Adrenal gland (tissue), 9 donors: ENCODE measurements at regions not wholly inside any gene's neighbourhood (a gene's known extent, or its start where the extent isn't known, plus 50 kb on each side); places are given as distances from the start of the nearest gene placed in this dataset.

Experiments used
- DNase-seq, 7 donors: peaks; one replicate each; pipeline ENCODE4 v3.0.0-alpha.2; 2019 to 2020
- H3K27ac ChIP-seq, 5 donors: fragments of 200-600 bp; sonication (generic) in 4 of 5; 1 replicate in 3 of 5; 2 replicates in 2 of 5; pipeline versions ENCODE4 v1.5.1 to v1.8.0; 2016 to 2020; ENCODE audit warnings: mild to moderate bottlenecking in 1 of 5
- H3K27me3 ChIP-seq: fragments of 200-600 bp; 2 replicates; pipeline ENCODE4 v1.8.0; 2021
- H3K36me3 ChIP-seq, 2 donors: fragments of 200-600 bp; replicated peaks in 1 of 2; 1 replicate in 1 of 2; 2 replicates in 1 of 2; pipeline versions ENCODE4 v1.5.1 to v1.8.0; 2018 to 2022
- H3K4me1 ChIP-seq, 2 donors: fragments of 200-600 bp; replicated peaks in 1 of 2; 1 replicate in 1 of 2; 2 replicates in 1 of 2; pipeline versions ENCODE4 v1.5.1 to v1.8.0; 2018 to 2021
- H3K4me3 ChIP-seq, 4 donors: fragments of 200-600 bp; sonication (generic) in 3 of 4; one replicate each; pipeline ENCODE4 v1.5.1; 2016 to 2018
- H3K9me3 ChIP-seq, 3 donors: fragments of 200-600 bp; sonication (generic) in 1 of 3; replicated peaks in 1 of 3; 1 replicate in 2 of 3; 2 replicates in 1 of 3; pipeline versions ENCODE4 v1.5.1 to v1.8.0; 2016 to 2021
- POLR2A ChIP-seq, 2 donors: fragments of 450-650 bp; IDR thresholded peaks; one replicate each; pipeline ENCODE4 v1.6.1; 2017; ENCODE audit warnings: antibody characterized with exemption in 2 of 2, mild to moderate bottlenecking in 2 of 2, moderate library complexity in 1 of 2
- WGBS, 4 donors: extraction: QIAGEN DNeasy Blood & Tissue Kit in 2 of 4; methylation state at CpG; one replicate each; pipeline versions ENCODE4 v1.1.5 to v1.1.7; 2013 to 2017; 5-methylcytosine and 5-hydroxymethylcytosine counted together
- intact Hi-C, 2 donors: fragments of 100-400 bp; cut with DNase I; formaldehyde crosslinking; loops; one replicate each; pipeline versions ENCODE4 v1.14.1 to v1.15.0; 2022 to 2023
- TF ChIP-seq, protein P1 (sequence below), 6 experiments: fragments of 450-650 bp in 4 of 6; fragments of 200-600 bp in 2 of 6; sonication (generic) in 1 of 6; IDR thresholded peaks; 1 replicate in 5 of 6; 2 replicates in 1 of 6; pipeline versions ENCODE4 v1.5.1 to v1.8.0; 2016 to 2021; ENCODE audit warnings: antibody characterized with exemption in 6 of 6, mild to moderate bottlenecking in 2 of 6, moderate library complexity in 1 of 6
- donor health status: healthy with polysubstance abuse.
- donor health status: Bipolar disorder and iron deficiency.
- donor health status: DM: yes; HTN: yes; CAD: no.
- donor health status: DM: no; HTN: no; CAD: no.
- donor health status: DM: no; HTN: no; CAD: no.

DNA sequence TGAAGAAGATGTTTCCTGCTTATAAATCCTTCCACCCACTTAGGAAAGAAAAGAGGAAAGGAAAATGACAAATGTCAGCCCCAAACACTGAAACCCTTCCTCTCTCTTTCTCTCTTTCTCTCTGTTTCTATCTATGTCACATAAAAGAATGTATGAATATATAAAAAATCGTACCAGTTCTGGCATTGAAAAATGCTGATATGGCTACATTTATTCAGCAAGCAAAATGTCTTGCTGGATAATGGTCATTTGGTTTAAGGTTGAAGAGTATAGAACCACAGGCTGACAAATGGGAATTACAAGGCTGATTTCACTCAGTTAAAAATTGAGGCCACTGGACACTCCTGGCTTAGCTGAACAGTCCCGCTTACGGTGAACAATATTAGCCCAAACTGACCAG, 335.9 kb downstream of the PARP8 start:
- 77 to 87% (median 83%) methylated on average over 3 of the region's 3 CpGs for WGBS, 4 donors
- no peak overlapping the region for H3K4me3 ChIP-seq
- no peaks in the 10 kb centered on the region for H3K27me3 ChIP-seq
- no peak overlapping the region for H3K27ac ChIP-seq
- H3K9me3 ChIP-seq, result no peaks in the 10 kb centered on the region
- intact Hi-C loops, result no loop called here
- H3K36me3 ChIP-seq, result no peaks in the 10 kb centered on the region
- TF ChIP-seq, protein P1, sequence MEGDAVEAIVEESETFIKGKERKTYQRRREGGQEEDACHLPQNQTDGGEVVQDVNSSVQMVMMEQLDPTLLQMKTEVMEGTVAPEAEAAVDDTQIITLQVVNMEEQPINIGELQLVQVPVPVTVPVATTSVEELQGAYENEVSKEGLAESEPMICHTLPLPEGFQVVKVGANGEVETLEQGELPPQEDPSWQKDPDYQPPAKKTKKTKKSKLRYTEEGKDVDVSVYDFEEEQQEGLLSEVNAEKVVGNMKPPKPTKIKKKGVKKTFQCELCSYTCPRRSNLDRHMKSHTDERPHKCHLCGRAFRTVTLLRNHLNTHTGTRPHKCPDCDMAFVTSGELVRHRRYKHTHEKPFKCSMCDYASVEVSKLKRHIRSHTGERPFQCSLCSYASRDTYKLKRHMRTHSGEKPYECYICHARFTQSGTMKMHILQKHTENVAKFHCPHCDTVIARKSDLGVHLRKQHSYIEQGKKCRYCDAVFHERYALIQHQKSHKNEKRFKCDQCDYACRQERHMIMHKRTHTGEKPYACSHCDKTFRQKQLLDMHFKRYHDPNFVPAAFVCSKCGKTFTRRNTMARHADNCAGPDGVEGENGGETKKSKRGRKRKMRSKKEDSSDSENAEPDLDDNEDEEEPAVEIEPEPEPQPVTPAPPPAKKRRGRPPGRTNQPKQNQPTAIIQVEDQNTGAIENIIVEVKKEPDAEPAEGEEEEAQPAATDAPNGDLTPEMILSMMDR (IDR thresholded peaks at IDR 0.05), result no peak
- H3K4me1 ChIP-seq, result no peaks in the 10 kb centered on the region
- DNase-seq, result no peak

DNA sequence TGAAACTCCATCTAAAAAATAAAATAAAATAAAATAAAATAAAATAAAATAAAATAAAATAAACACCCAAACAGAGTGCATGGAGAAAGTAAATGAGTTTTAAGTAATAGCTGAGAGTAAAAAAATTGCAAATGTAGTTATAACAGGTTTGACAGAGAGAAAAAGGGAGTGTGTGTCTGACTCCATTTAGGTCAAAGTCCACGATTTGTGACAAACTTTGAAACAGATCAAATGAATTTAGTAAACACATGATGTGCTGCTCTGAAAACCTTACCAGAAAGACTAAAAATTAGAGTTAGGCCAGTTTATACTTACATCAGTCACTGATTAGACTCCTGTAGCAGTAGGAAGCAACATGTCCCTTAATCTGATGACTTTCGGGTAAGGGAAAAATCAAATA, 346.6 kb downstream of the PARP8 start:
- 62 to 78% (median 73%) methylated on average over 2 of the region's 2 CpGs for WGBS, 4 donors
- TF ChIP-seq, protein P1 (IDR thresholded peaks at IDR 0.05), result no peak
- no peak for TF ChIP-seq POLR2A (IDR thresholded peaks at IDR 0.05)
- no peaks in the 10 kb centered on the region for H3K36me3 ChIP-seq

DNA sequence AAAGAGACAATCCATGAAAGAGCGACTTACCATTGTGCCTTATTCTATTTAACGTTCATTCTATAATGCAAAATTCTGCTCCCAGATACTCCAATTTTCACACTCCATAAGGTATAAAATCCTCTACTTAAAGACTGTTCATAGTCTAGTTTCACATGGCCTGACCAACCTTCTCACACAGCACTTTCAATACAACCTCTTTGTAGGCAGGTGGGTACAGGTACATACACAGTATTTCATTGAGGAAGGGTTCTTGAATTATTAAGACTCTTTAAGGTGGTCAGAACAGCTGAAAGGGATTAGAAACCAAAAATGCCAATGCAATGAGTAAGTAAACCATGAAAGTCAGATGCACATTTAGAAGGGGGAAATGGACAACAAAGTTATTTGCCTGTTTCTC, 352.0 kb downstream of the PARP8 start:
- H3K27ac ChIP-seq, result no peak overlapping the region
- no peaks in the 10 kb centered on the region for H3K36me3 ChIP-seq
- intact Hi-C loops, result no loop called here
- no peaks in the 10 kb centered on the region for H3K9me3 ChIP-seq
- TF ChIP-seq POLR2A (IDR thresholded peaks at IDR 0.05), result no peak
- TF ChIP-seq, protein P1 (IDR thresholded peaks at IDR 0.05), result no peak
- 88 to 92% (median 90%) methylated on average over 2 of the region's 2 CpGs for WGBS, 4 donors
- no peak for DNase-seq
- no peak overlapping the region for H3K4me3 ChIP-seq
- no peaks in the 10 kb centered on the region for H3K4me1 ChIP-seq
- H3K27me3 ChIP-seq, result no peaks in the 10 kb centered on the region

More for the DNA sequence above, 346.6 kb downstream of the PARP8 start:
- no peaks in the 10 kb centered on the region for H3K9me3 ChIP-seq
- H3K4me1 ChIP-seq, result no peaks in the 10 kb centered on the region
- no peak overlapping the region for H3K27ac ChIP-seq
- no peaks in the 10 kb centered on the region for H3K27me3 ChIP-seq
- no peak overlapping the region for H3K4me3 ChIP-seq
- DNase-seq, result no peak
- intact Hi-C loops, result no loop called here

DNA sequence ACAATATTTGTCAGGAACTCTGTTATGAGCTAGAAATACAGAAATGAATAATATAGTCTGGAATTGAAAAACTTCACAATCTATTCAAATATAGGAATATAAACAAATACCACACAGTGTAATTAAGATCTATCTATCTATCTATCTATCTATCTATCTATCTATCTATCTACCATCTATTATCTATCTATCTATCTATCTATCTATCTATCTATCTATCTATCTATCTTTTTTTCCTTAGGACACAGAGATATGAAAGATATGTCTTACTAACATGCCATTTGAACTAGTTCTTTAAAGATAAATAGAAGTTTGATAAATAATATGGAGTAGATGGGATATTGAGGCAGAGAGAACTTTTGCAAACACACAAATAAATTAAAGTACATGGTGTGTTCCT, 357.8 kb downstream of the PARP8 start:
- no peak for DNase-seq
- H3K9me3 ChIP-seq, result no peaks in the 10 kb centered on the region
- TF ChIP-seq, protein P1 (IDR thresholded peaks at IDR 0.05), result no peak
- no peak for TF ChIP-seq POLR2A (IDR thresholded peaks at IDR 0.05)
- H3K4me3 ChIP-seq, result no peak overlapping the region
- no peak overlapping the region for H3K27ac ChIP-seq
- no peaks in the 10 kb centered on the region for H3K27me3 ChIP-seq
- H3K4me1 ChIP-seq, result no peaks in the 10 kb centered on the region
- intact Hi-C loops, result no loop called here
- H3K36me3 ChIP-seq, result no peaks in the 10 kb centered on the region
